ENCODE measurements at regions not wholly inside any gene's neighbourhood (a gene's known extent, or its start where the extent isn't known, plus 50 kb on each side); places are given as distances from the start of the nearest gene placed in this dataset.

GRCh38 chr13:40241125-40241798 lies 425.2 kb downstream of the FOXO1 start:
- intact Hi-C loops (cut with micrococcal nuclease; ENCODE audit: unreplicated experiment), result no loop called here
- H3K36me3 ChIP-seq (ENCODE audit: insufficient read depth, low read length), result no peaks in the 10 kb centered on the region
- H3K9me3 ChIP-seq (ENCODE audit: low read length), result no peaks in the 10 kb centered on the region
- no peak overlapping the region for H3K4me2 ChIP-seq (ENCODE audit: low read length)
- no peaks in the 10 kb centered on the region for H3K9me2 ChIP-seq (ENCODE audit: insufficient read depth, low read length)
- DNase-seq (ENCODE audit: low spot score), result no peak
- no peak for TF ChIP-seq EZH2phosphoT487 (IDR thresholded peaks at IDR 0.05; ENCODE audit: borderline replicate concordance, low read depth, low read length)
- TF ChIP-seq CTCF (conservative IDR thresholded peaks at IDR 0.05; ENCODE audit: low read length), result no peak
- no peaks in the 10 kb centered on the region for H4K20me1 ChIP-seq (ENCODE audit: insufficient read depth, low read length)
- H3K79me2 ChIP-seq (ENCODE audit: insufficient read depth, low read depth, low read length), result no peaks in the 10 kb centered on the region
- ChIA-PET CTCF (ENCODE audit: unreplicated experiment) (no interaction called here), POLR2A (interaction anchor here (1.0 kb wide), 1 partner anchor 9 kb away, joined by 3 read pairs; no protein-coding TSS in a partner anchor)
- H3K4me1 ChIP-seq (ENCODE audit: insufficient read depth, low read length, poor library complexity, severe bottlenecking), result no peaks in the 10 kb centered on the region
- no TSS peak for BruUV-seq (replicated peaks)
- no peak overlapping the region for H3K27ac ChIP-seq (ENCODE audit: low read depth, low read length, poor library complexity, severe bottlenecking)
- H2AFZ ChIP-seq (ENCODE audit: low read length), result no peak overlapping the region
- no peak overlapping the region for H3K4me3 ChIP-seq (ENCODE audit: low read depth, low read length, poor library complexity, severe bottlenecking)

GRCh38 chr13:40243047-40243446 lies 423.4 kb downstream of the FOXO1 start:
- intact Hi-C loops (cut with micrococcal nuclease; ENCODE audit: unreplicated experiment), result no loop called here
- no TSS peak for BruUV-seq (replicated peaks)
- Histone ChIP-seq H3K9me3 (ENCODE audit: low read length) (peaks cover 1% of the 10 kb centered on the region; the same call in 1 of the 2 replicates), H4K20me1 (ENCODE audit: insufficient read depth, low read length) (no peaks in the 10 kb centered on the region), H3K4me1 (ENCODE audit: insufficient read depth, low read length, poor library complexity, severe bottlenecking) (no peaks in the 10 kb centered on the region), H3K4me3 (ENCODE audit: low read depth, low read length, poor library complexity, severe bottlenecking) (no peak overlapping the region), H3K36me3 (ENCODE audit: insufficient read depth, low read length) (no peaks in the 10 kb centered on the region), H2AFZ (ENCODE audit: low read length) (no peak overlapping the region), H3K4me2 (ENCODE audit: low read length) (no peak overlapping the region), H3K79me2 (ENCODE audit: insufficient read depth, low read depth, low read length) (no peaks in the 10 kb centered on the region), H3K9me2 (ENCODE audit: insufficient read depth, low read length) (no peaks in the 10 kb centered on the region), H3K27ac (ENCODE audit: low read depth, low read length, poor library complexity, severe bottlenecking) (no peak overlapping the region)
- TF ChIP-seq EZH2phosphoT487 (IDR thresholded peaks at IDR 0.05; ENCODE audit: borderline replicate concordance, low read depth, low read length) (no peak), CTCF (conservative IDR thresholded peaks at IDR 0.05; ENCODE audit: low read length) (no peak)
- POLR2A ChIA-PET, result interaction anchor here (0.6 to 0.7 kb wide), 3 partner anchors 126 to 189 kb away, joined by 4 to 9 read pairs (median 5); no protein-coding TSS in a partner anchor
- CTCF ChIA-PET (ENCODE audit: unreplicated experiment), result no interaction called here
- DNase-seq (ENCODE audit: low spot score), result no peak

- peaks cover 5% of the 10 kb centered on the region; the same call in 1 of the 2 replicates for H3K9me3 ChIP-seq (ENCODE audit: low read length)
- H3K4me3 ChIP-seq (ENCODE audit: low read depth, low read length, poor library complexity, severe bottlenecking), result no peak overlapping the region
- no peaks in the 10 kb centered on the region for H3K79me2 ChIP-seq (ENCODE audit: insufficient read depth, low read depth, low read length)
- no TSS peak for BruUV-seq (replicated peaks)
- H4K20me1 ChIP-seq (ENCODE audit: insufficient read depth, low read length), result no peaks in the 10 kb centered on the region
- intact Hi-C loops (cut with micrococcal nuclease; ENCODE audit: unreplicated experiment), result no loop called here
- POLR2A ChIA-PET, result interaction anchor here (0.6 to 0.7 kb wide), 2 partner anchors 473 to 1300 kb away, joined by 3 read pairs; no protein-coding TSS in a partner anchor
- no peak overlapping the region for H2AFZ ChIP-seq (ENCODE audit: low read length)
- no peak overlapping the region for H3K27ac ChIP-seq (ENCODE audit: low read depth, low read length, poor library complexity, severe bottlenecking)
- H3K9me2 ChIP-seq (ENCODE audit: insufficient read depth, low read length), result no peaks in the 10 kb centered on the region
- no peak overlapping the region for H3K4me2 ChIP-seq (ENCODE audit: low read length)
- H3K36me3 ChIP-seq (ENCODE audit: insufficient read depth, low read length), result no peaks in the 10 kb centered on the region; the same call in 1 of the 2 replicates
- CTCF ChIA-PET (ENCODE audit: unreplicated experiment), result no interaction called here
- TF ChIP-seq CTCF (conservative IDR thresholded peaks at IDR 0.05; ENCODE audit: low read length), result no peak
- no peak for TF ChIP-seq EZH2phosphoT487 (IDR thresholded peaks at IDR 0.05; ENCODE audit: borderline replicate concordance, low read depth, low read length)
- H3K4me1 ChIP-seq (ENCODE audit: insufficient read depth, low read length, poor library complexity, severe bottlenecking), result no peaks in the 10 kb centered on the region
- no peak for DNase-seq (ENCODE audit: low spot score)
These were observed 422.5 kb downstream of the FOXO1 start for GRCh38 chr13:40243982-40244381.
